ENCODE measurements at regions not wholly inside any gene's neighbourhood (a gene's known extent, or its start where the extent isn't known, plus 50 kb on each side); places are given as distances from the start of the nearest gene placed in this dataset.

GRCh38 chr16:5188318-5188988 is 90.9 kb upstream of the EEF2KMT start:
- H3K9ac ChIP-seq (ENCODE audit: low read length): no peak overlapping the region
- TF ChIP-seq, protein P1, sequence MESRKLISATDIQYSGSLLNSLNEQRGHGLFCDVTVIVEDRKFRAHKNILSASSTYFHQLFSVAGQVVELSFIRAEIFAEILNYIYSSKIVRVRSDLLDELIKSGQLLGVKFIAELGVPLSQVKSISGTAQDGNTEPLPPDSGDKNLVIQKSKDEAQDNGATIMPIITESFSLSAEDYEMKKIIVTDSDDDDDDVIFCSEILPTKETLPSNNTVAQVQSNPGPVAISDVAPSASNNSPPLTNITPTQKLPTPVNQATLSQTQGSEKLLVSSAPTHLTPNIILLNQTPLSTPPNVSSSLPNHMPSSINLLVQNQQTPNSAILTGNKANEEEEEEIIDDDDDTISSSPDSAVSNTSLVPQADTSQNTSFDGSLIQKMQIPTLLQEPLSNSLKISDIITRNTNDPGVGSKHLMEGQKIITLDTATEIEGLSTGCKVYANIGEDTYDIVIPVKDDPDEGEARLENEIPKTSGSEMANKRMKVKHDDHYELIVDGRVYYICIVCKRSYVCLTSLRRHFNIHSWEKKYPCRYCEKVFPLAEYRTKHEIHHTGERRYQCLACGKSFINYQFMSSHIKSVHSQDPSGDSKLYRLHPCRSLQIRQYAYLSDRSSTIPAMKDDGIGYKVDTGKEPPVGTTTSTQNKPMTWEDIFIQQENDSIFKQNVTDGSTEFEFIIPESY (IDR thresholded peaks at IDR 0.05; ENCODE audit: extremely low read depth, insufficient replicate concordance, low read length): no peak
- TF ChIP-seq POLR2AphosphoS5 (IDR thresholded peaks at IDR 0.05; ENCODE audit: low read depth, low read length) (no peak), CEBPB (IDR thresholded peaks at IDR 0.05; ENCODE audit: low read depth) (no peak), ELF1 (IDR thresholded peaks at IDR 0.05; ENCODE audit: borderline replicate concordance, low read depth) (no peak), ZFX (IDR thresholded peaks at IDR 0.05) (no peak), TCF7L2 (IDR thresholded peaks at IDR 0.05; ENCODE audit: borderline replicate concordance, extremely low read depth, insufficient read depth, insufficient read length) (no peak), SIN3A (IDR thresholded peaks at IDR 0.05; ENCODE audit: low read depth) (no peak), RAD21 (IDR thresholded peaks at IDR 0.05; ENCODE audit: low read depth) (no peak), EZH2 (IDR thresholded peaks at IDR 0.05) (no peak)
- TF ChIP-seq, protein P2, sequence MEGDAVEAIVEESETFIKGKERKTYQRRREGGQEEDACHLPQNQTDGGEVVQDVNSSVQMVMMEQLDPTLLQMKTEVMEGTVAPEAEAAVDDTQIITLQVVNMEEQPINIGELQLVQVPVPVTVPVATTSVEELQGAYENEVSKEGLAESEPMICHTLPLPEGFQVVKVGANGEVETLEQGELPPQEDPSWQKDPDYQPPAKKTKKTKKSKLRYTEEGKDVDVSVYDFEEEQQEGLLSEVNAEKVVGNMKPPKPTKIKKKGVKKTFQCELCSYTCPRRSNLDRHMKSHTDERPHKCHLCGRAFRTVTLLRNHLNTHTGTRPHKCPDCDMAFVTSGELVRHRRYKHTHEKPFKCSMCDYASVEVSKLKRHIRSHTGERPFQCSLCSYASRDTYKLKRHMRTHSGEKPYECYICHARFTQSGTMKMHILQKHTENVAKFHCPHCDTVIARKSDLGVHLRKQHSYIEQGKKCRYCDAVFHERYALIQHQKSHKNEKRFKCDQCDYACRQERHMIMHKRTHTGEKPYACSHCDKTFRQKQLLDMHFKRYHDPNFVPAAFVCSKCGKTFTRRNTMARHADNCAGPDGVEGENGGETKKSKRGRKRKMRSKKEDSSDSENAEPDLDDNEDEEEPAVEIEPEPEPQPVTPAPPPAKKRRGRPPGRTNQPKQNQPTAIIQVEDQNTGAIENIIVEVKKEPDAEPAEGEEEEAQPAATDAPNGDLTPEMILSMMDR (IDR thresholded peaks at IDR 0.05 in 2 of 3, conservative IDR thresholded peaks at IDR 0.05 in 1 of 3; ENCODE audit: borderline replicate concordance in 1 of 3, insufficient read depth in 1 of 3, low read depth in 2 of 3, low read length in 2 of 3): no peak
- TF ChIP-seq, protein P3, sequence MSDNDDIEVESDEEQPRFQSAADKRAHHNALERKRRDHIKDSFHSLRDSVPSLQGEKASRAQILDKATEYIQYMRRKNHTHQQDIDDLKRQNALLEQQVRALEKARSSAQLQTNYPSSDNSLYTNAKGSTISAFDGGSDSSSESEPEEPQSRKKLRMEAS (IDR thresholded peaks at IDR 0.05): no peak
- TF ChIP-seq, protein P4, sequence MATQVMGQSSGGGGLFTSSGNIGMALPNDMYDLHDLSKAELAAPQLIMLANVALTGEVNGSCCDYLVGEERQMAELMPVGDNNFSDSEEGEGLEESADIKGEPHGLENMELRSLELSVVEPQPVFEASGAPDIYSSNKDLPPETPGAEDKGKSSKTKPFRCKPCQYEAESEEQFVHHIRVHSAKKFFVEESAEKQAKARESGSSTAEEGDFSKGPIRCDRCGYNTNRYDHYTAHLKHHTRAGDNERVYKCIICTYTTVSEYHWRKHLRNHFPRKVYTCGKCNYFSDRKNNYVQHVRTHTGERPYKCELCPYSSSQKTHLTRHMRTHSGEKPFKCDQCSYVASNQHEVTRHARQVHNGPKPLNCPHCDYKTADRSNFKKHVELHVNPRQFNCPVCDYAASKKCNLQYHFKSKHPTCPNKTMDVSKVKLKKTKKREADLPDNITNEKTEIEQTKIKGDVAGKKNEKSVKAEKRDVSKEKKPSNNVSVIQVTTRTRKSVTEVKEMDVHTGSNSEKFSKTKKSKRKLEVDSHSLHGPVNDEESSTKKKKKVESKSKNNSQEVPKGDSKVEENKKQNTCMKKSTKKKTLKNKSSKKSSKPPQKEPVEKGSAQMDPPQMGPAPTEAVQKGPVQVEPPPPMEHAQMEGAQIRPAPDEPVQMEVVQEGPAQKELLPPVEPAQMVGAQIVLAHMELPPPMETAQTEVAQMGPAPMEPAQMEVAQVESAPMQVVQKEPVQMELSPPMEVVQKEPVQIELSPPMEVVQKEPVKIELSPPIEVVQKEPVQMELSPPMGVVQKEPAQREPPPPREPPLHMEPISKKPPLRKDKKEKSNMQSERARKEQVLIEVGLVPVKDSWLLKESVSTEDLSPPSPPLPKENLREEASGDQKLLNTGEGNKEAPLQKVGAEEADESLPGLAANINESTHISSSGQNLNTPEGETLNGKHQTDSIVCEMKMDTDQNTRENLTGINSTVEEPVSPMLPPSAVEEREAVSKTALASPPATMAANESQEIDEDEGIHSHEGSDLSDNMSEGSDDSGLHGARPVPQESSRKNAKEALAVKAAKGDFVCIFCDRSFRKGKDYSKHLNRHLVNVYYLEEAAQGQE (IDR thresholded peaks at IDR 0.05; ENCODE audit: low read depth): no peak
- no TSS peak for BruUV-seq (replicated peaks)
- no peaks in the 10 kb centered on the region for H3K36me3 ChIP-seq (ENCODE audit: control insufficient read depth in 1 of 2, insufficient read depth in 2 of 2, low read length in 2 of 2)
- intact Hi-C loops (cut with micrococcal nuclease): no loop called here
- H3K4me3 ChIP-seq (replicated peaks in 1 of 2; ENCODE audit: low read depth in 1 of 2, low read length in 2 of 2): no peak overlapping the region
- H3K27me3 ChIP-seq (ENCODE audit: insufficient read depth, low read length): peaks cover under 1% of the 10 kb centered on the region; the same call in 1 of the 2 replicates
- H3K4me2 ChIP-seq (ENCODE audit: low read length): no peak overlapping the region
- ChIA-PET RAD21 (ENCODE audit: low non-redundant PET in 1 of 2, low total read pairs in 2 of 2, uncharacterized antibody in 2 of 2, unreplicated experiment in 2 of 2) (no interaction called here), POLR2A (no interaction called here), CTCF (no interaction called here)
- no peaks in the 10 kb centered on the region for H4K20me1 ChIP-seq (ENCODE audit: insufficient read depth)
- no peaks in the 10 kb centered on the region for H3K79me2 ChIP-seq (ENCODE audit: insufficient read depth, low read length)
- ATAC-seq: no peak
- no peaks in the 10 kb centered on the region for H3K9me2 ChIP-seq (ENCODE audit: insufficient read depth)
- H3K27ac ChIP-seq (ENCODE audit: low read depth, low read length): no peak overlapping the region
- no peak overlapping the region for H2AFZ ChIP-seq (ENCODE audit: low read depth, low read length, poor library complexity, severe bottlenecking)
- no peaks in the 10 kb centered on the region for H3K9me3 ChIP-seq (ENCODE audit: control insufficient read depth in 1 of 2, insufficient read depth in 1 of 2, low read depth in 1 of 2, low read length in 2 of 2)
- H3K4me1 ChIP-seq (ENCODE audit: control insufficient read depth in 1 of 2, insufficient read depth in 2 of 2, low read length in 2 of 2): no peaks in the 10 kb centered on the region
- no peak for DNase-seq (ENCODE audit: low read depth, low spot score)
